GM18499 (cell line): ENCODE measurements at regions not wholly inside any gene's neighbourhood (a gene's known extent, or its start where the extent isn't known, plus 50 kb on each side); places are given as distances from the start of the nearest gene placed in this dataset.

ENCODE experiments used
- ATAC-seq: cut with Tn5 transposase; IDR thresholded peaks from one replicate; pipeline ENCODE4 v1.9.1; 2021; ENCODE audit warnings: moderate number of reproducible peaks; ENCODE audit not compliant: insufficient read depth, unreplicated experiment

DNA sequence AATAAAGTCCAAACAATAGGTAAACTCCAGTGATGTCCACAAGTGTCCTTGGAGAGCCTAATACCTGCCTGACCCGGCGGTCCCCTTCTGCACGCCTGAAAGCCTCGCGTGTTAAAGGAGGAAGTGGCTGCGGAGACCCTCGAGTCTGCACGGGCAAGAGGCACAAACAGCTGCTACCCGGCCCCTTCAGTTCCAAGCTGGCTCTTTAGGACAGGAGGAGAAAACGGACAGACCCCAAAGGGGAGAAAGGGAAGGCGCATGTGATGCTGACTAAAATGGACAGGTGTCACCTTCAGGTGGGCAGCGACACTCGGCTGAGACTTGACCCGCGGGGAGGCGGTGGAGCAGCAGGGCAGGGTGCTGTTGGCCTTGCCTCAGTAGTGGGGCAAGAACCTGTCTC lies 102.7 kb upstream of the TENM3 start:
- ATAC-seq, result no peak

DNA sequence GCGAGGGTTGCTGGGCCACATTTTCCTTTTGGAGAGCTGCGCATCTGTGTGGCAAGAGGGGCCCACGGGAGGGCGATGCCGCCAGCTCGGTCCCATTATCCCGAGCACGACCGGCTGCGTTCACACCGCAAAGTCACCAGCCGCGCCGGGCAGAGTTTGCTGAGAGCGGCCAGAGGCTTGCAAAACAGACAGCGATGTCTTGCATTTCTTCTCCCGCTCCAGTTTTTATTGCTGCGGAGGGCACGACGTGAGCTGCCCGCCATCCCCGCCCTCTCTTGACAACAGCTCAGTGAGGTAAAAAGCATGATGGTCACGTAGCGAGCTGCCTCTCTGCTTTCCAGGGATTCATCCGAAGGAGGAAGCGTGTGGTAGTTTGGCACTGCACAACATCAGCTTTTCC lies 102.1 kb upstream of the TENM3 start:
- ATAC-seq, result no peak

DNA sequence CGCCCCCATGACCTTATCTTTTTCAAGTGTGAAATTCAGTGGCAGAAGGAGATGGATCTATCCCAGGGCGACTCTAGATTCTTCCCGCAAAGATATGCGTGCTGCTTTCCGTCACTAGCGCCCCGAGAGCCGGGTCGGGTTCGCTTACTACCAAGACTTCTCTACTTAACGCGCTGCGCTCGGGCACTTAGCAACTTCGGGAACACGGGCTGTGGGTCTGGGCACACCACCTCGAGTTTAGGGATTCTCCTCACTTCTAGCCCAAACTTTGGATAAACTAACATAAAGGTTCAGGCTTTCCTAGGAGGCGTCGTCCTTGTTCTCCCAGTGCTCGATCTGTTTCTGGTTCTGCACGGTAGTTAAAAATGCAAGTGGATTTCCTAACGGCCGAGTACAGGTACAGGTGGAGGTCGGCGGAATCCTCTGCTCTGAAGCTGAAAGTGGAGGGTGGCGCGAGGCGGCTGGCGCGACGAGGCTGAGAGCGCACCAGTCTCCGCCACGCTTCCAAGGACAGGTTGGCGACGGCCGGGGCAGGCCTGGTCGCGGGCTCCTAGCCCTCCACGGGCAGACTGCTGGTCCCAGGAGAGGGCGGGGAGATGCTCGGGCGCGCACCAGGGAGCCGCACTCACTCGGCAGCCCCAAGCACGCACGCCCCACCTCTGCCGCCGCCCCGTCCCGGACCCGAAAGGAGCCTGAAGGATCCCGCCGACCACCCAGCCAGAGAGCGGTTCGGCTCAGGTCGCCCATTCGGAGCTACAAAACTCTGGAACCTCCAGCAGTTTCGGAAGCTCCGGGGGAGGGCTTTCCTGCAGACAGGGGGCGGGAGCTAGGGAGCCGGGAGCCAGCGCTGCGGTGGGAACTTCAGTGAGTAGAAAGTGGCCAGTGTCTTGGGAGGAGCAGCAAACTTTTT lies 100.8 kb upstream of the TENM3 start:
- no peak for ATAC-seq

DNA sequence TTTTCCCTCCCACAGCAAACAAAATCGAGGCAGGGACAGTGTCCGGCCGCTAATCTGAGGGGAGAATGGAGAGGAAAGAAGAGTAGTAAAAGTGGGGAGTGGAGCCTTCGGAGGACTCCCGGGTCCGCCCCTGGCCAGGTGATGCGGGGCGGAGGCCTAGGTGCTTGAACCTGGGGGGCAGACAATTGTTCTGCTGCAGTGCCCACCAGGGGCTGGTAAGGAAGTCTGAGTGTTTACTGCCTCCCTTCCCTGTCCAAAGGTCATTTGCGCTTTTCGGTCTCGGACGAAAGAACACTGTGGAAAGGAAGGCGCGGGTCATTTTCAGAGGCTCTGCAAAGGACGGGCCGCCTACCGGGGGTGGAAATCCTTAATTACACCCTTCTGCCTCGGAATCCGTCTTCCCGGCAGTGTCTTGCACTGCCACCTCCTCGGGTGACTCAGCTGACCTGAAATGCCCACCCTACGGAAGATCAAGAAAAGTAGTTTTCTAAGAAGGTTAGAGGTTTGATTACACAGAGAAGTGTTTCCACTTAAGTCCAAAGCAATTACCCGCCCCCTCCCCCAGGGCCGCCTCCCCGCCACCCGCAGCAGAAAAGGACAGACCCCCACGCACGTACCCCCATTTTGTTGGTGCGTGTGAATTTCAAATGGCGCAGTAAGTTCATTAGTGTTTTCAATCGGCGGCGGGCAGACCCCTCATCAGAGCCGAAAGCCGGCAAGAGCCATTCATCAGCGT lies 99.9 kb upstream of the TENM3 start:
- ATAC-seq, result no peak

DNA sequence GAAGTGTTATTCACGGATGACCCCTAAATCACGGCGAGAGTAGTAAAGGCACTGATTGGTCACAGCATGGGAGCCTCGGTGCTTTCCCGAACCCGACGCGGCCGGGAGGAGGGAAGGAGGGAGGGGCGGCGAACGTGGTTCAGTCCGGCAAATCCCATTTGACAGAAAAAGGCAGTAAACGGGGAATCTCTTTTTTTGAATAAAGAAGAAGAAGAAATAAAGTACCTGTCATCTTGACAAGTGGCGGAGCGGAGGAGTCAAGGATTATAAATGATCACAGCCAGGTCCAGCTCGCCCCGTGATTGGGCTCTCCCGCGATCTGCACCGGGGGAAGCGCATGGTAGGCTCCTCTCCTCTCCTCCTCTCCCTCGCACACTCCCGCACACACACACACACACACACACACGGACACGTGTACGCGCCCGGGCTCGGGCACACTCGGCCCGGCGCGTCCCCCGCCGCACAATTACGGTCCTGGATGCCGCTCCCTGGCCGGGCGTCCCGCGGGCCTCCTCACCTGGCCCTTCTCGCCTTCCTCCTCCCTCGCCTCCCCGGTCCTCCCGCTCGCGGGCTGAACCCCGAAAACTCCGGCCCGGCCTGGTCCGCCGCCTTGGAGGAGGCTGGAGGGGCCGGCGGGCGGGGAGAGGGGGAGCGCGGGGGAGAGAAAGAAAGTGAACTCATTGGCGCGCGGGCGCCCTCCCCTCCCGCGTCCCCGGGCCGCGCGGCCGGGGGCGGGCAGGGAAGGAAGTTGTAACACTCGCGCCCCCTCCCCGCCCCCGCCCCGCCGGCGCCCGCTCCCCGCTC lies 99.2 kb upstream of the TENM3 start:
- no peak for ATAC-seq

DNA sequence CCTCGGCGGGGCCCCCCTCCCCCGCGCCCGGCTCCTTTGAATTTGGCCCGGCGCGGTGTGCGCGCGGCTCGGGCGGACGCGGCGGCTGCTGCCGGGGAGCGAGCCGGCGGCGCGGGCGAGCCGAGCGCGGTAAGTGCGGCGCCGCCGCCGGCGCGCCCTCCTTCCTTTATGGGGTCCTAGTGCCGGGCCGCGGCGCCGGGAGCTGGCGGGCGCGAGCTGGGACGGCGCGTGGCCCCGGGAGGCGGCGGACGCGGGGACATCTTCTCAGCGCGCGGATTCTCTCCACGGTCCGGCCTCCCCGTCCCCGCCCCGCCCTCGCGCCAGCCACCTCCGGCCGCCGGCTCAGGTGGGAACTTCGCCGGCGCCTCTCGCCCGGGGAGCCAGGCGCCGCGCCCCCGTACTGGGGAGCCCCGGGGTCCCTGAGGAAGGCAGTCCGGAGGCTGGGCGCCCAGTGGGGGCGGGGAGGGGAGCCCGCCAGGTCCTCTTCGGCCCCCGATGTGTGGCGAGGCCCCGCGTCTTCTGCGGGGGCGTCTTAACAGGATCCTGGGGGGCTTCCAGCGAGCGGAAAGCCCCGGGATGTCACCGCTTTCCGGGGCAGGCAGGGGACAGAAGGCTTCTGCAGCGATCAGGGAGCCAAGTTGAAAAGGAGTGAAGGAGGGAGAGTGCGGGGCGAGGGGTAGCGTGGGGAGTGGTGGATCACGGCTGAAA lies 98.4 kb upstream of the TENM3 start:
- ATAC-seq, result no peak

DNA sequence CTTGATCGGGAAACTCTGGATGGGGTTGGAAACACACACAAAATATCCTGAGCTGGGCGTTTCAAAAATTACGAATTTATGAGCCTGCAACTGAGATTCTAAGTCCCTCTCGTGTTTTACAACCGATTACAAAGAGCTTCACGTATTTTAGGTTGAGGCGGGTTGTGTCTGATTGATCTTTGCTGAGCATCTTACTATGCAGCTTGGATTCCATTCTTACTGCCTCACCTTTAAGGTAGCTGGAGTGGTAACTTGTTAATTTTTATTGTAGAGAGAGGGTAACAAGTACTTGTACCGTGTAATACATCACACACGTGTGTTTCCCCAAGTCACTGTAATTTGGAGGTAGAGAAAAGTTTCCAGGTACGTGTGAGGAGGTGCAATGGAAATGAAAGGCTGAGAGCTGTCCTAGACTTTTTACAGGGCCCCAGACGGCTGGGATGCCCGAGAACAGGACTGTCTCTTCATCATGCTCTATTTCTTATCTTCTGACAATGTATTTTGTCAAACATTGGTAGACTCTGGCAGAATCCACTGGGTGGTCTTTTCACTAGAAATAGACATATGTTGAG lies 97.8 kb upstream of the TENM3 start:
- no peak for ATAC-seq

DNA sequence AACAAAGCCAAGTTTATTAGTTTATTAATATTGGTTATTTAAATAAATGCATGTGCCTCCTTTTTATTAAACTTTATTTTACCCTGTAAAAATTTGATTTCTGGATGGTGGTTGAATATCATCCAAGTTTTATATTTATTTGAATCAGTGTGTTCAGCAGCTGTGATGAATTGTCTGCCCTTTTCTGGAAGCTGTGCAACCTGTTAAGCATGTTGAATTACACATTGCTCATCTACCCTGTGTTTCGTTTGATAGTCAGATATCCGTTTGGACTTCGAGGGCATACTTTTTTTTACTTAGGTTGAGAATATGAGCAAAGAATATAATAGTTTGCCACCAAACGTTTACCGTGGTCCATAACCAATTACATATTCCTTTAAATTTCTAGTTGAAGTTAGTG lies 95.8 kb upstream of the TENM3 start:
- ATAC-seq, result no peak

DNA sequence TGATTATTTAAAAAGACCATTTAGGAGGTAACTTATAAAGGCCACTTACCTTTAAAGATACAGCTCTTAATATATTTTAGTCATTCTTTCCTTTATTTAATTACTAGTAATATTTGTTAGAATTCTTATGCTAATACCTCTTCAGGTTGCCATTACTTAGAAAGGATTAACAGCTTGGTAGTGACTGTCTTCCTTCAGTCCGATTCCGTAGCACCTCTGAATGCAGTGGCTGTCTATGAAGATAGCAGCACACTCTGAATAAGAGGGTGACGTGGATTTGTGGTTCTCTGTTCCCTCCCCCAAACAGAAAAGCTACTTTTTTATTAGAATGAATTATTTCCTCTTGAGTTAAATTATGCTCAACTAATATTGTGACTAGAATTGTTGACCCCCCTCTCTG lies 92.6 kb upstream of the TENM3 start:
- no peak for ATAC-seq

DNA sequence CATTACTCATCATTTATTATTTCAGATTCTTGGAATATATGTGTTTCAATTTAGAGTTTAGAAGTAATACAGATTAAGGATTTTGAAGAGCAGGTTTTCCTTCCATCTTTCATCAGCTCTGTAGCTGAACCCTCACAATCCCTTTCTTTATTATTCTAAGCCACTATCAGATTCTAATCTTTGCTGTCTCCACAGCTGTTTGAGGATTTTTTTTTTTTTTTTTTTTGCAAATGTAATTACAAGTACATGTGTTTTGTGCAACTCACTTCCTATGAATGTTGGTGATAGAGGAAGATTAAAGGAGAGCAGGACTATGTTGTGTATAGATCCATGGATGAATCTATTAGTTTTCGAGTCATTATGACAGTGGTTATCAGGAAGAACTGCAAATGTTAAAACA lies 87.4 kb upstream of the TENM3 start:
- no peak for ATAC-seq

DNA sequence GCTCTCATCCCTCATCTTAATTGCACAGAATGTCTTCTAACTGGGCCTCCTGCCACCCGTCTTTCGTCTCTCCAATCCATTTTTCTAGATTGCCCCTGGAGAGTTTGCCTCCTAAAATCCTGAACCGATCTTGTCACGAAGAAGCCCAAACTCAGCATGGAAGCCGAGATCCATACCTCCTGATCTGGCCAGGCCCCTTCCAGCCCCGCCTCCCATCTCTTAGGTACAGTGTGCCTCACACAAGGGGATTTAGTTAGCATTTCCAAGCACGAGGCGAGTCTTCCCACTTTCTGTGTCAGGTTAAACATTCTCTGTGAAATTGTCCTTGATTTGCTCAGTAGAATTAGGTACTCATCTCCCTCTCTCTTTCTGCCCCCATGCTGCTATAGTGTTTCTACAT lies 80.0 kb upstream of the TENM3 start:
- no peak for ATAC-seq

DNA sequence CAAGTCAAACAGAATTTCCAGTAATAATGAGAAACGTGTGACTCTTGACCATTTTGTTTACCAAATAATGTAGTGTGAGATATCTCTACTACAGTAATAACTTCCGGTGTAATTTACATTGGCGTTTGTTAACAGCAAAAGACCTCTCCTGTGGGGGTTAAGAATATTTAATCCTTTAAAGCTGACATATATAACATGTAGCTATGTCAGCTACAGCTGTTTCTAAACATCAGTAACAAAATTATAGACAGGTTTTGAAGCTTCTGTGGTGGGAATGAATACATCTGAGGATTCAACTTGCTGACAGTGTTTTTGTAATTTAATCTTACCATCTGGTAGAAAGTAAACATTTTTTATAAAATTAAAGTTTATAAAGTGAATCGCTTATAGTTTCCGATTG lies 73.6 kb upstream of the TENM3 start:
- ATAC-seq, result no peak

DNA sequence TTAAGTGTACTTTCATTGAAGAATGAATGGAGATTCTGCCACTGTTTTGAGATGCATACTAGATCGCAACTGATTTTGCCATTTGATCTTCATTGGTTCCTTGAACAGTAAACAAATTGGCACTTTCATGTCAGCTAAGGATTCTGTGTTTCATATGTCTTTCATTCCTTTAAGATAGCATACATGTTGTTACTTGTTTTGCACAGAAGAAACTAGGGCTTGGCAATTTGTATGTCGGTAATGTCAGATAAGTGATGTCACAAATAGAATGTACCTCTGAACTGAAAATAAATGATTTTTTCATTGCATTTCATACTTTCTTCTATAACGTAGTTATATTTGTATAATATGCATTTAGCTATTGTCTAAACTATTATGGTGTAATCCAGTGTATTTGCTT lies 73.2 kb upstream of the TENM3 start:
- ATAC-seq, result no peak

DNA sequence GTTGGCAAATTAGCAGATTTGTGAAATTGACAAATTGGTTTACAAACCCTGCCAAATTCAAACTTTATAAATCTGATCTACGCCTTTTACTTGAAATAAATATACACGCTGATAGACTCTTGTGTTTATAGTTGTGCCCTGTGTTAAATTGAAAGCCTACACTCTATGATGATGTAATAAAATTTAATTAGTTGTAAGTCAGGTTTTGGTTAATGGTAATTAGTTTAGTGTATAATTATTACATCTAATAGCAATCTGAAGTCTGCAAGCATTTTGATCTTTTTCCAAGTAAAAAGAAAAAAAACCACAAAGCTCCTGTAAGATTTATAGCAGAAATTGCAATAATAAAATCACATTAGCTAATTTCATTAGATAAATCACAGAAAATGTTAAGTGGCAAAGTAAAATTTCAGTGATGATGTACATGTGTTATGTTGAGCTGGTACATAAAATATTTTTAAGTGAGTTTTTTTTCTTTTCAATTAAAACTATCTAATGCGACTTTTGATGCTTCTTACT lies 72.7 kb upstream of the TENM3 start:
- ATAC-seq, result no peak

DNA sequence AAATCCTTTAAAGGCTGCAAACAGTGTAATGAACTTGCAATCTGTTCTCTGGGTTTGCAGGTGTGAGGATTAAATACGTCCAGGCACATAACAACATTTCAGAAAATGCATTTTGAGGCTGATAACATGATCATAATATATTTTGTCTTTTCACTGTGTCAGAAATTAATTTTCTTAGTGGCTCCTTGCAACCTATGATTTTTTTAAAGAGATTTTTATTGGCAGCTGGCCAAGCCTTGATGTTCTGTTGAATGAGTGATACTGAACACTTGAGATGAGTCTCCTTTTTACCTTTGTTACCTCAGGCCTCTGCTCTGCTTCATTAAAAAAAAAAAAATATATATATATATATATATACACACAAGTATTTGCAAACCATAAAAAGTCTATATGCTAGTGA lies 68.2 kb upstream of the TENM3 start:
- ATAC-seq, result no peak

DNA sequence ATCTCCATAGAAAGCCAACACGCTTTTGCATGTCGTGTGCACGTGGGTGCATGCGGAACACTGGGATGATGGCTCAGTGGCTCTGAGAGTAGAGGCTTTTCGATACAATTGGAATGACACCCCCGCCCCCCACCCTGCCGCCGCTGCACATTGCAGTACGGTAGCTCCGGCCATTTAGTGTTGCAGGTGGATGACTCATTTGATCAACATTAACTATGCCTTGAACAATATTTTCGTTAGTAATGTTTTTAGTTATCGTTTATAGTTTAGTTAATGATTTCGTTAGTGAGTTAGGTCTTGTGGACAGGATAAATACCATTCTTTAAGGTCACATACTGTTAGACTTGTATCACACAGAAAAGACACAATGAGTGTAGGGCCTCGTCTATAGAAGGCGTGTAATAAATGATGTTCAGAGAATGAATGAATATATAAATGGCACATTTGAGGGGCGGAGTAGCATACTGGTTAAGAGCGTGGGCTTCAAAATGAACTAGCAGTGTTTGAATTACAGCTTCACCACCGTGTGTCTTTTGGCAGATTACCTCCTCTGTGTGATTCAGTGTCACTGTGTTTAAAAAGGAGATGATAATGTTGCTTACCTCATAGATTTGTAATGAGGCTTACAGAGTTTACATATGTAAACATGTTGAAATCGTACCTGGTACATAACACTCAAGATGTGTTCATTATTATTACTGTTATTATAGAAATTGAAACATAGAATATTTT lies 67.2 kb upstream of the TENM3 start:
- no peak for ATAC-seq

DNA sequence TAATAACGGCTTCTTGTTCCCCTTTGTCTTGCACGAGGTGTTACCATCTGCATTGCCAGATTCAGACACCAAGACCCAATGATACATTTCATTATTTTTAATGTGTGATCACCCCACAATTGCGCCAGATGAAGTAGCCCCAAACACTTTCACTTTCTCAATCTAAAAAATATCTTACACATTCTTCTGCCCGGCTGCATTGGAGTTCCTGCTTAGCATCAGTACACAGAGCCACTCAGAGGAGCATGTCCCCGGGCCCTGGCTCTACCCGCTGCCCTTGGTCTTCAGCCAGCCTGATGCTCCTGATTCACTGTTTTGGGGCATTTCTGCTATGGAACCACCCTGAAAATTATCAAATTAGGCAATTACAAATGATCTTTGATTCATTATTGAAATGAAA lies 66.0 kb upstream of the TENM3 start:
- no peak for ATAC-seq

DNA sequence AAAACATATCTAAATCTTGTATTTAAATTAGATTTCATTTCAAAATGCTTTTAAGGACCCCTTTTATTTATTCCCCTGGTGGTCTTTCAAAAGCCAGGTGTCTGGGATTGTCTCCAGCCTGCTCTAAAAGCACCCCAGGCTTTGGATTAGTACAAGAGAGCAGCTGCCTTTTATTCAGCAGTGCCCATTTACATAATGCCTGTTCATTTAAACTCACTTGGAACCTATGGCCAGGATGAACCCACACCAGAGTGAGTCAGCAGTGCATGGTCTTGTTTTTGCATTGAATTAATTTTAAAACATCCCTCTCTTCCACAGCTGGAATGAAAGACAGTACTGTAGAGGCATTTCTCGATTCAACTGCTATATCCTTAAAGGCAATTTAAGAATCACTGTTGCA lies 64.1 kb upstream of the TENM3 start:
- ATAC-seq, result no peak

DNA sequence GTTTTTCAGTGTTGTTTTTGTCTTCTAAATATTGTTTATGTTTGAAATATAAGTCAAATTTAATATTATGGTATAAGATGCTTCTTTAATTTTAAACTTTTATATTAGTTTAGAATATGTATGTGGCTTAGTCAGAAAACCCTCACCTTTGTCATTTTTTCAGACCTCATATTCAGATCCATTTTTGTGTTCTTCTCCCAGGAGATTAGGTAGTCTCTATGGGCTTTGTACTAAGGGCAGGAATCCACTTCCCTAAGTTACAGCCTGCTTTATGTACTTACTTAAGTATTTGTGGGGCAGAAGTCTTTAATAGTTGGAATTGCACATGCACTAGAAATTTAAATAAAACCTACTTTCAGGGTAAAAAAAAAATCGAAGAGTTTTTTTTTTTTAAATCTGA lies 63.5 kb upstream of the TENM3 start:
- no peak for ATAC-seq
